SK-N-SH treated with all-trans-retinoic acid at 6 μM for 48 hours (cell line): ENCODE measurements at regions not wholly inside any gene's neighbourhood (a gene's known extent, or its start where the extent isn't known, plus 50 kb on each side); places are given as distances from the start of the nearest gene placed in this dataset.

Source experiments
- ATAC-seq: fragments of 200-7000 bp; cut with Tn5 transposase; 3 replicates; pipeline ENCODE4 v1.9.1; 2020; ENCODE audit warnings: mild to moderate bottlenecking, moderate library complexity
- BACH2 ChIP-seq: fragments of 250-450 bp; sonication (Bioruptor Pico); IDR thresholded peaks from 2 replicates; pipeline ENCODE4 v1.9.0; 2021; ENCODE audit warnings: mild to moderate bottlenecking, borderline replicate concordance
- ESRRG ChIP-seq: fragments of 250-450 bp; sonication (Bioruptor Pico); IDR thresholded peaks from 2 replicates; pipeline ENCODE4 v1.6.1; 2021; ENCODE audit warnings: mild to moderate bottlenecking
- GLIS3 ChIP-seq: fragments of 250-450 bp; sonication (Bioruptor Pico); IDR thresholded peaks from 2 replicates; pipeline ENCODE4 v1.5.0; 2020; ENCODE audit warnings: mild to moderate bottlenecking, moderate library complexity
- ISL1 ChIP-seq: fragments of 250-450 bp; sonication (Bioruptor Pico); IDR thresholded peaks from 2 replicates; pipeline ENCODE4 v2.1.2; 2022; ENCODE audit warnings: mild to moderate bottlenecking, moderate library complexity
- OSR1 ChIP-seq: fragments of 250-450 bp; sonication (Bioruptor Pico); IDR thresholded peaks from 2 replicates; pipeline ENCODE4 v1.8.0; 2022; ENCODE audit warnings: moderate library complexity, mild to moderate bottlenecking, inconsistent platforms
- POU6F1 ChIP-seq: fragments of 250-450 bp; sonication (Bioruptor Pico); IDR thresholded peaks from 2 replicates; pipeline ENCODE4 v1.8.0; 2021; ENCODE audit warnings: low read depth, mild to moderate bottlenecking, moderate library complexity, borderline replicate concordance
- RARB ChIP-seq: fragments of 250-450 bp; sonication (Bioruptor Pico); IDR thresholded peaks from 2 replicates; pipeline ENCODE4 v1.8.0; 2021; ENCODE audit warnings: mild to moderate bottlenecking, moderate library complexity
- TCF4 ChIP-seq: fragments of 250-450 bp; sonication (Bioruptor Pico); IDR thresholded peaks from 2 replicates; pipeline ENCODE4 v1.8.0; 2021; ENCODE audit warnings: mild to moderate bottlenecking, moderate library complexity, borderline replicate concordance
- TSHZ2 ChIP-seq: fragments of 250-450 bp; sonication (Bioruptor Pico); IDR thresholded peaks from 2 replicates; pipeline ENCODE4 v1.5.0; 2020; ENCODE audit warnings: mild to moderate bottlenecking, moderate library complexity
- ZC3H10 ChIP-seq: fragments of 250-450 bp; sonication (Bioruptor Pico); IDR thresholded peaks from 2 replicates; pipeline ENCODE4 v1.5.1; 2021; ENCODE audit warnings: mild to moderate bottlenecking, moderate library complexity
- ZFP3 ChIP-seq: fragments of 250-450 bp; sonication (Bioruptor Pico); IDR thresholded peaks from 2 replicates; pipeline ENCODE4 v1.5.0; 2020; ENCODE audit warnings: mild to moderate bottlenecking, moderate library complexity
- ZFP30 ChIP-seq: fragments of 450-650 bp; formaldehyde crosslinking; IDR thresholded peaks from 2 replicates; pipeline ENCODE4 v1.5.0; 2022; ENCODE audit warnings: mild to moderate bottlenecking, moderate library complexity
- ZNF70 ChIP-seq: fragments of 450-650 bp; formaldehyde crosslinking; IDR thresholded peaks from 2 replicates; pipeline ENCODE4 v1.5.0; 2020; ENCODE audit warnings: mild to moderate bottlenecking, moderate library complexity
- ZNF8 ChIP-seq: fragments of 450-650 bp; formaldehyde crosslinking; IDR thresholded peaks from 2 replicates; pipeline ENCODE4 v1.5.0; 2020; ENCODE audit warnings: mild to moderate bottlenecking, moderate library complexity
- TF ChIP-seq, protein P1 (sequence below): fragments of 250-450 bp; sonication (Bioruptor Pico); IDR thresholded peaks from 2 replicates; pipeline ENCODE4 v1.8.0; 2020; ENCODE audit warnings: mild to moderate bottlenecking, moderate library complexity, borderline replicate concordance
- TF ChIP-seq, protein P2 (sequence below): fragments of 250-450 bp; sonication (Bioruptor Pico); IDR thresholded peaks from 2 replicates; pipeline ENCODE4 v1.5.1; 2021; ENCODE audit warnings: mild to moderate bottlenecking, moderate library complexity
- TF ChIP-seq, protein P3 (sequence below): fragments of 250-450 bp; sonication (Bioruptor Pico); IDR thresholded peaks from 2 replicates; pipeline ENCODE4 v1.5.1; 2020; ENCODE audit warnings: low read depth, mild to moderate bottlenecking, moderate library complexity

GRCh38 chr14:89637581-89637980 is 220.5 kb upstream of the FOXN3 start:
- TF ChIP-seq OSR1 (CRISPR knock-in tag) (no peak), GLIS3 (CRISPR knock-in tag) (no peak), TCF4 (CRISPR knock-in tag) (no peak), ZNF8 (CRISPR knock-in tag) (no peak), ZFP30 (CRISPR knock-in tag) (no peak), ISL1 (CRISPR knock-in tag) (no peak), ESRRG (CRISPR knock-in tag) (no peak), RARB (no peak), ZFP3 (CRISPR knock-in tag) (no peak), BACH2 (CRISPR knock-in tag) (no peak), ZC3H10 (CRISPR knock-in tag) (no peak), ZNF70 (CRISPR knock-in tag) (no peak), TSHZ2 (CRISPR knock-in tag) (no peak), POU6F1 (no peak)
- TF ChIP-seq, protein P1, sequence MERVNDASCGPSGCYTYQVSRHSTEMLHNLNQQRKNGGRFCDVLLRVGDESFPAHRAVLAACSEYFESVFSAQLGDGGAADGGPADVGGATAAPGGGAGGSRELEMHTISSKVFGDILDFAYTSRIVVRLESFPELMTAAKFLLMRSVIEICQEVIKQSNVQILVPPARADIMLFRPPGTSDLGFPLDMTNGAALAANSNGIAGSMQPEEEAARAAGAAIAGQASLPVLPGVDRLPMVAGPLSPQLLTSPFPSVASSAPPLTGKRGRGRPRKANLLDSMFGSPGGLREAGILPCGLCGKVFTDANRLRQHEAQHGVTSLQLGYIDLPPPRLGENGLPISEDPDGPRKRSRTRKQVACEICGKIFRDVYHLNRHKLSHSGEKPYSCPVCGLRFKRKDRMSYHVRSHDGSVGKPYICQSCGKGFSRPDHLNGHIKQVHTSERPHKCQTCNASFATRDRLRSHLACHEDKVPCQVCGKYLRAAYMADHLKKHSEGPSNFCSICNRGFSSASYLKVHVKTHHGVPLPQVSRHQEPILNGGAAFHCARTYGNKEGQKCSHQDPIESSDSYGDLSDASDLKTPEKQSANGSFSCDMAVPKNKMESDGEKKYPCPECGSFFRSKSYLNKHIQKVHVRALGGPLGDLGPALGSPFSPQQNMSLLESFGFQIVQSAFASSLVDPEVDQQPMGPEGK (CRISPR knock-in tag), result no peak
- TF ChIP-seq, protein P2, sequence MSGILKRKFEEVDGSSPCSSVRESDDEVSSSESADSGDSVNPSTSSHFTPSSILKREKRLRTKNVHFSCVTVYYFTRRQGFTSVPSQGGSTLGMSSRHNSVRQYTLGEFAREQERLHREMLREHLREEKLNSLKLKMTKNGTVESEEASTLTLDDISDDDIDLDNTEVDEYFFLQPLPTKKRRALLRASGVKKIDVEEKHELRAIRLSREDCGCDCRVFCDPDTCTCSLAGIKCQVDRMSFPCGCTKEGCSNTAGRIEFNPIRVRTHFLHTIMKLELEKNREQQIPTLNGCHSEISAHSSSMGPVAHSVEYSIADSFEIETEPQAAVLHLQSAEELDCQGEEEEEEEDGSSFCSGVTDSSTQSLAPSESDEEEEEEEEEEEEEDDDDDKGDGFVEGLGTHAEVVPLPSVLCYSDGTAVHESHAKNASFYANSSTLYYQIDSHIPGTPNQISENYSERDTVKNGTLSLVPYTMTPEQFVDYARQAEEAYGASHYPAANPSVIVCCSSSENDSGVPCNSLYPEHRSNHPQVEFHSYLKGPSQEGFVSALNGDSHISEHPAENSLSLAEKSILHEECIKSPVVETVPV (CRISPR knock-in tag), result no peak
- TF ChIP-seq, protein P3, sequence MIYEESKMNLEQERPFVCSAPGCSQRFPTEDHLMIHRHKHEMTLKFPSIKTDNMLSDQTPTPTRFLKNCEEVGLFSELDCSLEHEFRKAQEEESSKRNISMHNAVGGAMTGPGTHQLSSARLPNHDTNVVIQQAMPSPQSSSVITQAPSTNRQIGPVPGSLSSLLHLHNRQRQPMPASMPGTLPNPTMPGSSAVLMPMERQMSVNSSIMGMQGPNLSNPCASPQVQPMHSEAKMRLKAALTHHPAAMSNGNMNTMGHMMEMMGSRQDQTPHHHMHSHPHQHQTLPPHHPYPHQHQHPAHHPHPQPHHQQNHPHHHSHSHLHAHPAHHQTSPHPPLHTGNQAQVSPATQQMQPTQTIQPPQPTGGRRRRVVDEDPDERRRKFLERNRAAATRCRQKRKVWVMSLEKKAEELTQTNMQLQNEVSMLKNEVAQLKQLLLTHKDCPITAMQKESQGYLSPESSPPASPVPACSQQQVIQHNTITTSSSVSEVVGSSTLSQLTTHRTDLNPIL (CRISPR knock-in tag), result no peak
- ATAC-seq, result no peak

DNA sequence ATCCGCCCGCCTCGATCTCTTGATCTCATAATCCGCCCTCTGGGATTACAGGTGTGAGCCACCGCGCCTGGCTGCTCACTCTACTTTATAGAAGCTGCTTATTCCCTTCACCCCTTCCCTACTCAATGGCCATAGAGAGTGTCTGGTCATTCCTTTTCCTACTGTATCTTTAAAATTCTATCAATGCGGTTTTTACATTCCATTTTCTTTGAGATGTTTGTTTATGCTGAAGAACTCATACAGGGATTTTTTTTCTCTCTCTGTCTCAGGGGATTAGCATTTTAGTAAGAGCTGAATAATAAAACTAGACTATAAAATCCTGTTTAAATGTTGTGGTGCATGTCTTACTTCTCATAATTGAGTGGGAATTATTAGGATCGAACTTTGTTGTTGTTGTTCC is 218.6 kb upstream of the FOXN3 start:
- ATAC-seq, result no peak
- no peak for TF ChIP-seq OSR1 (CRISPR knock-in tag)
- no peak for TF ChIP-seq POU6F1
- TF ChIP-seq, protein P1 (CRISPR knock-in tag), result no peak
- TF ChIP-seq, protein P2 (CRISPR knock-in tag), result no peak
- TF ChIP-seq, protein P3 (CRISPR knock-in tag), result no peak
- TF ChIP-seq ZNF70 (CRISPR knock-in tag), result no peak
- no peak for TF ChIP-seq ESRRG (CRISPR knock-in tag)
